ENCODE measurements at regions not wholly inside any gene's neighbourhood (a gene's known extent, or its start where the extent isn't known, plus 50 kb on each side); places are given as distances from the start of the nearest gene placed in this dataset.

- H4K5ac ChIP-seq (ENCODE audit: low read depth, low read length): no peak overlapping the region
- no peak overlapping the region for H3K23ac ChIP-seq (ENCODE audit: low read depth, low read length)
- H4K8ac ChIP-seq (ENCODE audit: low read depth in 2 of 2, low read length in 2 of 2): no peak overlapping the region
- no peak overlapping the region for H2AK9ac ChIP-seq (replicated peaks; ENCODE audit: low read depth, low read length, poor library complexity)
- no peak overlapping the region for H3K56ac ChIP-seq (ENCODE audit: extremely low read depth, insufficient read depth, low read length)
- ChIA-PET CTCF (no interaction called here), POLR2A (ENCODE audit: unreplicated experiment) (no interaction called here)
- no peak overlapping the region for H2BK120ac ChIP-seq (ENCODE audit: low read depth, low read length)
- ATAC-seq (ENCODE audit: low read depth): no peak
- H3K18ac ChIP-seq (ENCODE audit: low read depth, low read length): no peak overlapping the region
- no peaks in the 10 kb centered on the region for H3K36me3 ChIP-seq (ENCODE audit: control insufficient read depth, insufficient read depth, low read length)
- no peak overlapping the region for H3K4me2 ChIP-seq (ENCODE audit: low read depth, low read length)
- no peak overlapping the region for H3K9ac ChIP-seq (ENCODE audit: low read depth, low read length)
- H2BK5ac ChIP-seq (ENCODE audit: low read depth, low read length, poor library complexity, severe bottlenecking): no peak overlapping the region
- in situ Hi-C loops (cut with MboI; ENCODE audit: low sequenced_read_pairs) (no loop called here), intact Hi-C loops (cut with micrococcal nuclease) (no loop called here), dilution Hi-C loops (cut with HindIII; ENCODE audit: low sequenced_read_pairs, unreplicated experiment) (no loop called here)
- no peaks in the 10 kb centered on the region for H3K9me3 ChIP-seq (ENCODE audit: control insufficient read depth, insufficient read depth, low read length)
- BruUV-seq (replicated peaks): no TSS peak
- no peak for DNase-seq
- no peaks in the 10 kb centered on the region for H3K4me1 ChIP-seq (ENCODE audit: control insufficient read depth, insufficient read depth, low read length)
- TF ChIP-seq MAZ (IDR thresholded peaks at IDR 0.05; ENCODE audit: borderline replicate concordance, low read depth, low read length) (no peak), USF2 (IDR thresholded peaks at IDR 0.05; ENCODE audit: low read depth, low read length) (no peak), MAFK (IDR thresholded peaks at IDR 0.05; ENCODE audit: low read depth, low read length) (no peak), RFX5 (IDR thresholded peaks at IDR 0.05; ENCODE audit: low read depth, low read length) (no peak), CHD1 (IDR thresholded peaks at IDR 0.05; ENCODE audit: low read depth, low read length) (no peak), CTCF (conservative IDR thresholded peaks at IDR 0.05; ENCODE audit: low read depth, low read length) (no peak), MXI1 (IDR thresholded peaks at IDR 0.05; ENCODE audit: borderline replicate concordance, low read depth, low read length) (no peak), NFE2L2 (IDR thresholded peaks at IDR 0.05; ENCODE audit: low read depth, low read length) (no peak), SMC3 (IDR thresholded peaks at IDR 0.05; ENCODE audit: low read depth, low read length) (no peak), RCOR1 (IDR thresholded peaks at IDR 0.05; ENCODE audit: insufficient replicate concordance, low read length) (no peak), FOS (IDR thresholded peaks at IDR 0.05; ENCODE audit: low read depth, low read length) (no peak), RAD21 (IDR thresholded peaks at IDR 0.05; ENCODE audit: low read length) (no peak), CEBPB (IDR thresholded peaks at IDR 0.05; ENCODE audit: low read depth, low read length) (no peak), ELK1 (IDR thresholded peaks at IDR 0.05; ENCODE audit: borderline replicate concordance, low read depth, low read length) (no peak)
- 50% methylated on average over 1 of the region's 3 CpGs; no CpG with 5 or more reads in 1 of the 2 experiments for WGBS, 2 experiments (ENCODE audit: extremely low coverage in 2 of 2, insufficient read length in 1 of 2)
- no peak overlapping the region for H3K14ac ChIP-seq (replicated peaks; ENCODE audit: low read depth, low read length)
- H2BK20ac ChIP-seq (ENCODE audit: low read depth, low read length): no peak overlapping the region
- no peak overlapping the region for H3K4me3 ChIP-seq (ENCODE audit: insufficient read depth, low read depth, low read length)
- no peaks in the 10 kb centered on the region for H3K9me1 ChIP-seq (ENCODE audit: insufficient read depth, low read length)
- H3K27me3 ChIP-seq (ENCODE audit: control insufficient read depth, insufficient read depth, low read length): no peaks in the 10 kb centered on the region
- H3K4ac ChIP-seq (ENCODE audit: low read depth, low read length): no peak overlapping the region
- no peaks in the 10 kb centered on the region for H3K79me1 ChIP-seq (ENCODE audit: low read depth in 1 of 2, low read length in 2 of 2)
- no peak overlapping the region for H2AFZ ChIP-seq (replicated peaks; ENCODE audit: low read length, poor library complexity)
- H4K20me1 ChIP-seq (ENCODE audit: insufficient read depth, low read length): no peaks in the 10 kb centered on the region
- no peak overlapping the region for H3K27ac ChIP-seq (ENCODE audit: insufficient read depth, low read length)
- H4K91ac ChIP-seq (ENCODE audit: insufficient read depth, low read depth, low read length): no peak overlapping the region
- no peak overlapping the region for H2AK5ac ChIP-seq (ENCODE audit: low read depth, low read length)
- H2BK15ac ChIP-seq (ENCODE audit: low read depth, low read length): no peak overlapping the region
Measured at GRCh38 chr9:28956116-28956880, 1383.0 kb upstream of the C9orf72 start.
